ENCODE measurements at regions not wholly inside any gene's neighbourhood (a gene's known extent, or its start where the extent isn't known, plus 50 kb on each side); places are given as distances from the start of the nearest gene placed in this dataset.

- FAIRE-seq (no peak), DNase-seq (ENCODE audit: low read depth, low spot score) (no peak), ATAC-seq (no peak)
- no TSS peak for BruUV-seq (replicated peaks)
- no peaks in the 10 kb centered on the region for H3K36me3 ChIP-seq (ENCODE audit: control insufficient read depth in 2 of 2, insufficient read depth in 2 of 2, low read length in 1 of 2)
- ChIA-PET RAD21 (ENCODE audit: unreplicated experiment) (no interaction called here), POLR2A (no interaction called here), CTCF (interaction anchor here (1.9 kb wide), 1 partner anchor 435 kb away, joined by 7 read pairs; no protein-coding TSS in a partner anchor), SMC1A (ENCODE audit: uncharacterized antibody, unreplicated experiment) (interaction anchor here (0.6 kb wide), 1 partner anchor 151 kb away, joined by 3 read pairs; no protein-coding TSS in a partner anchor)
- no peak overlapping the region for H2AFZ ChIP-seq (ENCODE audit: control insufficient read depth, low read depth, low read length)
- no peak overlapping the region for H3K27ac ChIP-seq (ENCODE audit: control insufficient read depth, insufficient read depth)
- WGBS (ENCODE audit: insufficient coverage, insufficient replicate concordance, low lambda C conversion rate, missing lambda C conversion rate) = 40% methylated on average over 11 of the region's 11 CpGs
- no peaks in the 10 kb centered on the region for H4K20me1 ChIP-seq (ENCODE audit: control insufficient read depth, insufficient read depth)
- no peak overlapping the region for H3K4me2 ChIP-seq (ENCODE audit: control insufficient read depth, insufficient read depth)
- in situ Hi-C loops (cut with MboI) (no loop called here), intact Hi-C loops (cut with micrococcal nuclease; ENCODE audit: unreplicated experiment) (no loop called here)
- H3K27me3 ChIP-seq (replicated peaks in 1 of 2; ENCODE audit: control insufficient read depth in 2 of 2, insufficient read depth in 2 of 2, low read length in 1 of 2) = peaks cover 0 to 3% of the 10 kb centered on the region in 2 experiments; a peak in 3 of 4 replicates
- no peaks in the 10 kb centered on the region for H3K79me2 ChIP-seq (ENCODE audit: control insufficient read depth, insufficient read depth, low read length)
- no peaks in the 10 kb centered on the region for H3K9me3 ChIP-seq (replicated peaks; ENCODE audit: control insufficient read depth, insufficient read depth, low read length)
- no peak overlapping the region for H3K9ac ChIP-seq (ENCODE audit: control insufficient read depth, insufficient read depth, low read length)
- no peak overlapping the region for H3K4me3 ChIP-seq
- H3K4me1 ChIP-seq (ENCODE audit: control insufficient read depth, insufficient read depth, low read length) = no peaks in the 10 kb centered on the region
- TF ChIP-seq E2F4 (IDR thresholded peaks at IDR 0.05; ENCODE audit: low read depth, low read length) (no peak), MYB (IDR thresholded peaks at IDR 0.05; ENCODE audit: borderline replicate concordance, low read depth, low read length) (no peak), CUX1 (IDR thresholded peaks at IDR 0.05; ENCODE audit: insufficient replicate concordance, low read depth, low read length) (no peak), ZZZ3 (IDR thresholded peaks at IDR 0.05; ENCODE audit: control insufficient read depth, insufficient read length, low read depth) (no peak), SMC3 (IDR thresholded peaks at IDR 0.05; ENCODE audit: borderline replicate concordance, low read length) (no peak), WRNIP1 (IDR thresholded peaks at IDR 0.05; ENCODE audit: borderline replicate concordance, low read depth, low read length) (no peak), YBX1 (IDR thresholded peaks at IDR 0.05) (no peak), ATF2 (IDR thresholded peaks at IDR 0.05; ENCODE audit: low read length) (no peak), CTCF (IDR thresholded peaks at IDR 0.05 in 2 of 3, conservative IDR thresholded peaks at IDR 0.05 in 1 of 3; ENCODE audit: control insufficient read depth in 2 of 3, extremely low read depth in 1 of 3, insufficient read depth in 1 of 3, low read depth in 3 of 3, low read length in 3 of 3) (no peak), IRF3 (IDR thresholded peaks at IDR 0.05) (no peak), SRF (IDR thresholded peaks at IDR 0.05; ENCODE audit: low read depth in 2 of 2, low read length in 2 of 2) (no peak), BMI1 (IDR thresholded peaks at IDR 0.05; ENCODE audit: borderline replicate concordance) (no peak)
These were observed 64.9 kb downstream of the INSIG1 start for GRCh38 chr7:155362380-155363145.
